ENCODE measurements at regions not wholly inside any gene's neighbourhood (a gene's known extent, or its start where the extent isn't known, plus 50 kb on each side); places are given as distances from the start of the nearest gene placed in this dataset.

GRCh38 chr21:19878133-19878532 is 1120.1 kb upstream of the NCAM2 start:
- Histone ChIP-seq H3K27ac (no peak overlapping the region), H3K4me3 (no peak overlapping the region), H3K9me3 (peaks cover 0 to 26% (median 0%) of the 10 kb centered on the region in 11 donors), H3K27me3 (no peaks in the 10 kb centered on the region), H3K4me1 (no peaks in the 10 kb centered on the region), H3K36me3 (no peaks in the 10 kb centered on the region)
- intact Hi-C loops (cut with DNase I): no loop called here
- ATAC-seq (no peak), DNase-seq (no peak)
- no peak for TF ChIP-seq CTCF (IDR thresholded peaks at IDR 0.05)
- WGBS, 2 donors: 89 to 91% methylated on average over 3 of the region's 3 CpGs

GRCh38 chr21:19899645-19900044 is 1098.6 kb upstream of the NCAM2 start:
- WGBS, 2 donors: 92 to 94% methylated on average over 11 of the region's 11 CpGs
- intact Hi-C loops (cut with DNase I): no loop called here
- no peak for DNase-seq

GRCh38 chr21:19900149-19900548 is 1098.1 kb upstream of the NCAM2 start:
- H3K9me3 ChIP-seq: peaks cover 0 to 24% (median 0%) of the 10 kb centered on the region in 11 donors
- H3K36me3 ChIP-seq: no peaks in the 10 kb centered on the region
- intact Hi-C loops (cut with DNase I): no loop called here
- H3K27ac ChIP-seq: no peak overlapping the region
- H3K4me1 ChIP-seq: no peaks in the 10 kb centered on the region
- ATAC-seq: no peak
- no peak overlapping the region for H3K4me3 ChIP-seq
- H3K27me3 ChIP-seq: no peaks in the 10 kb centered on the region
- 95 to 96% methylated on average over 10 of the region's 10 CpGs for WGBS, 2 donors
- DNase-seq: no peak
- no peak for TF ChIP-seq CTCF (IDR thresholded peaks at IDR 0.05)

More at GRCh38 chr21:19899645-19900044, 1098.6 kb upstream of the NCAM2 start:
- Histone ChIP-seq H3K36me3 (no peaks in the 10 kb centered on the region), H3K4me1 (no peaks in the 10 kb centered on the region), H3K27ac (no peak overlapping the region), H3K9me3 (peaks cover 0 to 24% (median 0%) of the 10 kb centered on the region in 11 donors), H3K4me3 (no peak overlapping the region), H3K27me3 (no peaks in the 10 kb centered on the region)
- ATAC-seq: no peak
- no peak for TF ChIP-seq CTCF (IDR thresholded peaks at IDR 0.05)

- intact Hi-C loops (cut with DNase I): no loop called here
- no peaks in the 10 kb centered on the region for H3K9me3 ChIP-seq
- no peaks in the 10 kb centered on the region for H3K27me3 ChIP-seq
- no peak overlapping the region for H3K27ac ChIP-seq
- no peak for TF ChIP-seq CTCF (IDR thresholded peaks at IDR 0.05)
- no peak overlapping the region for H3K4me3 ChIP-seq
- DNase-seq (no peak), ATAC-seq (peak in 1 of 8 donors; percentile 67)
- 12 to 29% methylated on average over 1 of the region's 1 CpG for WGBS, 2 donors
- no peaks in the 10 kb centered on the region for H3K4me1 ChIP-seq
- no peaks in the 10 kb centered on the region for H3K36me3 ChIP-seq
These were observed 1089.8 kb upstream of the NCAM2 start for GRCh38 chr21:19908390-19908789.
